GM19324 (cell line): ENCODE measurements at regions not wholly inside any gene's neighbourhood (a gene's known extent, or its start where the extent isn't known, plus 50 kb on each side); places are given as distances from the start of the nearest gene placed in this dataset.
"Not testable (repeated sequence)": the region's sequence is repeated elsewhere in the genome, so short reads cannot be mapped to it uniquely, and the experiment has no call there.

Experiments
- ATAC-seq: cut with Tn5 transposase; IDR thresholded peaks from one replicate; pipeline ENCODE4 v1.9.1; 2021; ENCODE audit warnings: mild to moderate bottlenecking, moderate library complexity; ENCODE audit not compliant: unreplicated experiment, low FRiP score

GRCh38 chr13:33410619-33411018, 125.1 kb upstream of the STARD13 start:
- ATAC-seq, result no peak

GRCh38 chr13:33411312-33411711, 125.8 kb upstream of the STARD13 start:
- ATAC-seq, result no peak

DNA sequence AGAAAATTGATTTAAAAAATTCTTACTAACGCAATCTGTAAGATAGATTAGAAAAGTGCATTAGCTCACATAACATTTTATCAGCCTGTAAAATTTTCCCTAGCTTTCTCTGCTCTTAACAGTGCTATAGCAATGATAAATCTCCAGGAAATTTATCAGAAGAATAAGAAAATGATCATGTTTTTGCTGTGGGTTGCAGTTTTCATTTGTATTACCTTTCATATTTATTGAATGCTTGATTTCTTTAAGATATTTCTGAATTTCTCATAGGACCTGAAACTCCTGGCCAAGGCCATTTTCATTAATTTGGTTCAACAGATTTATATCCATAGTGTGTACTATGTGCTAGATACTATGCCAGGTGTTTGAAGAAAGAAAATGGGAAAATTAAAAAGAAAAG, 130.3 kb upstream of the STARD13 start:
- no peak for ATAC-seq

GRCh38 chr13:33418224-33418953, 132.8 kb upstream of the STARD13 start:
- ATAC-seq, result not testable (repeated sequence)

DNA sequence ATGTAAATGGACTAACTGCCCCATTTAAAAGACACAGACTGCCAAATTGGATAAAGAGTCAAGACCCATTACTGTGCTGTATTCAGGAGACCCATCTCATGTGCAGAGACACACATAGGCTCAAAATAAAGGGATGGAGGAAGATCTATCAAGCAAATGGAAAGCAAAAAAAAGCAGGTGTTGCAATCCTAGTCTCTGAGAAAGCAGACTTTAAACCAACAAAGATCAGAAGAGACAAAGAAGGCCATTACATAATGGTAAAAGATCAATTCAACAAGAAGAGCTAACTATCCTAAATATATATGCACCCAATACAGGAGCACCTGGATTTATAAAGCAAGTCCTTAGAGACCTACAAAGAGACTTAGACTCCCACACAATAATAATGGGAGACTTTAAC, 134.6 kb upstream of the STARD13 start:
- not testable (repeated sequence) for ATAC-seq

DNA sequence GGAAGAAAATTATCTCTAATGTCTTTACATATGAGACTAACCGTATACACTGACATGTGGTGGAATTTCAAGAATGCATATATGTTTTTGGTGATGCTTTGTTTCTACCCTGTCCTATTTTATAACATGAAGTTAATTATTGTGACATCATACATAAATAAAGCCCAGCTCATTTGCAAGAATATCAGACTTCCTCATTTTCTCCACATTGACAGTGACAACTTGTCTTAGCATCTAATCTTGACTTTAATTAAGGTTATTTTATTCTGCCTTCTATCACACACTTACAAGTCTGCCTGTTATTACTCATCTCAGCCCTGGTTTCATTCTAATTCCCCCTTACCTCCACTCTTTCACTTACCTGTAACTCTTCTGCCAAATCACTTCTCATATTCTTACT, 140.6 kb upstream of the STARD13 start:
- no peak for ATAC-seq

- no peak for ATAC-seq
Measured at GRCh38 chr13:33433316-33433715, 147.8 kb upstream of the STARD13 start.

GRCh38 chr13:33434676-33435075, 149.1 kb upstream of the STARD13 start:
- no peak for ATAC-seq

DNA sequence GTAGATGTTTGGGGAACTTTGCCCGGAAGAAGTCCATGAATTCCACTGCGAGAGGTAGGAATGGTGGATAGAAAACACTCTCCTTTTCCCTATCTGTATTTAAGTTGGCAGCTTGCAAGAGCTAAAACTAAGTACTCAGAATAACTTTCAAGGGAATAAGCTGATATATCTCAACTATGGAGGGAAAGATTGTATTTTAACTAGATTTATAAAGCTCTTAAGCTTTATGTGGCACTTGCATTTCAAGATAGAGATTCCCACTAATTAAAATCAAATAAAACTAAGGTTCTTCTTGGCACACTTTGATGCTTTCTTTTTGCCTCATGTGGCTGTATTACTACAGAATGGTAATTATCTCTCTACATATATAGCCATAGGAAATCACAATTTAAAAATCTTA, 149.7 kb upstream of the STARD13 start:
- no peak for ATAC-seq

DNA sequence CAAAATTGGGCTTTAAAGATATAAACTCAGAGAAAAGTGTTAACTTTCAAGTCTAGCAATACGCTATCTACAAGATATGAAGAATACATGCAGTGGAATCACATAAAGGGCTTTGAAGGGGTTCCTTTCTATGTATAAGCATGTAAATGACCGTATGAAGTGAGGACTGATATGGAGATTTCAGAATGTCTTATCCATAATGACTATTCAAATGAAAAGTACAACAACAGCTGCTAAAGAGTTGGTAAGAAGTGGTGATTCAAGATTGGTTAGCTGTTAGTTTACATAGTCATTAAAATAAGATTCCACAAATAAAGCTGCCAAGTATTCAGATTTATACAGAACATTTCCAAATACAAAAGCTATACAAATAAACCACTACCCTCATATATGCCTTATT, 153.4 kb upstream of the STARD13 start:
- ATAC-seq, result no peak

DNA sequence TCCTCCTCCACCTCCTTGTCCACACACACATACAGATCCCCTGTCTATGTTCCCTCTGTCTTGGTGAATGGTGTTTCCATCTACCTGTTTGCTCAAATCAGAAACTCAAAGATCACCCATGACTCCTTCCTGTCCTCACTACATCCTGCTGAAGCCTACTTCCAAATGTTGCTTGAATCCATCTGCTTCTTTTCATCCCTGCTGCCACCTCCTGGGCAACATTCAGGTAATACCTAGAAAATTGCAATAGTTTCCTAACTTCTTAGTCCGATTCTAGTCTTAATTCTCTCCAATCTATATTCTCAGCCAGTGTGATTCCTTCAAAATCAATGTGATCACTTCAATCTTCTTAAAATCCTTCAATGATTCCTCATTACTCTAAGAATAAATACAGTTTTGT, 155.5 kb upstream of the STARD13 start:
- no peak for ATAC-seq

DNA sequence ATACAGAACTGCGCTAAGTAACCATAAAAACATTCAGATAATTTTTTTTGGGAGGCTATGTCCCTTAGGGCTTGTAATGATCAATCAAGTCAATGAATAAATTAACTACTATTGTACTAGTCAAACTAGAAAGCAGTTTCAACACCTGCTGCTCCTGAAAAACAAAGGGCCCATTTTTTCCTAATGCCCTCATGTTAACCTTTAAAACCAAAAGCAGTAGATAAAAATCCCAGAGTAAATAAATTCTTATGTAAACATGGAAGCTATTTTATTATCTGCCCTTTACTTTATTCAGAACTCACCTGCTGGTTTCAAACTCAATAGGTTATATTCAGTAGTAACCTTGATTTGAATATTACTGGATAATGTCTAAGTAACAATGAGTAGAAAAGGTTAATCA, 159.5 kb upstream of the STARD13 start:
- no peak for ATAC-seq

DNA sequence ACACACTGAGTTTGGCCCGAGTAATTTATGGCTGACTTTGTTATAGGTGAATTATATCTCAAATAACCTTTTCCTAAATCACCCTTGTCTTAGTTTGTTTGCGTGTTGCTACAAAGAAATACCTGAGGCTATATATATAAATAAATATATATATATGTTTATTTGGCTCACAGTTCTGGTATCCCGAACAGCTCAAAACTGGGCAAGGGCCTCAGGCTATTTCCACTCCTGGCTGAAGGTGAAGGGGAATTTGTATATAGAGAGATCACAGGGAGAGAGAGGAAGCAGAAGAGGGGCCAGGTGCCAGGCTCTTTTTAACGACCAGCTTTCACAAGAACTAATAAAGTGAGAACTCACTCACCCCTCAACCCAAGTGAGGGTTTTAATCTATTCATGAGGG, 159.9 kb upstream of the STARD13 start:
- no peak for ATAC-seq

GRCh38 chr13:33446821-33447725, 161.5 kb upstream of the STARD13 start:
- ATAC-seq, result no peak

DNA sequence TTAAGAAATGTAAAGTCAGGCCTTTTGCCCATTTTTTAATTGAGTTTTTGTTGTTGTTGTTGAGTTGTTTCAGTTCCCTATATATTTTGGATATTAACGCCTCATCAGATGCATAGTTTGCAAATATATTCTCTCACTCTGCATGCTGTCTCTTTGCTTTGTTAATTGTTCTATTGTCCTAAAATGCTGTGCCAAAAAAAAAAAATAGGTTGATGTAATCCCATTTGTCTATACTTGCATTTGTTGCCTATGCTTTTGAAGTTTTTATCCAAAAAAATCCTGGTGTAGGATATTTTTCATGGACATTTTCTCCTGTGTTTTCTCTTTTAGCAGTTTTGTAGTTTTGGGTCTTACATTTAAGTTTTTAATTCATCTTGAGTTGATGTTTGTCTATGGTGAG, 163.3 kb upstream of the STARD13 start:
- ATAC-seq, result no peak

DNA sequence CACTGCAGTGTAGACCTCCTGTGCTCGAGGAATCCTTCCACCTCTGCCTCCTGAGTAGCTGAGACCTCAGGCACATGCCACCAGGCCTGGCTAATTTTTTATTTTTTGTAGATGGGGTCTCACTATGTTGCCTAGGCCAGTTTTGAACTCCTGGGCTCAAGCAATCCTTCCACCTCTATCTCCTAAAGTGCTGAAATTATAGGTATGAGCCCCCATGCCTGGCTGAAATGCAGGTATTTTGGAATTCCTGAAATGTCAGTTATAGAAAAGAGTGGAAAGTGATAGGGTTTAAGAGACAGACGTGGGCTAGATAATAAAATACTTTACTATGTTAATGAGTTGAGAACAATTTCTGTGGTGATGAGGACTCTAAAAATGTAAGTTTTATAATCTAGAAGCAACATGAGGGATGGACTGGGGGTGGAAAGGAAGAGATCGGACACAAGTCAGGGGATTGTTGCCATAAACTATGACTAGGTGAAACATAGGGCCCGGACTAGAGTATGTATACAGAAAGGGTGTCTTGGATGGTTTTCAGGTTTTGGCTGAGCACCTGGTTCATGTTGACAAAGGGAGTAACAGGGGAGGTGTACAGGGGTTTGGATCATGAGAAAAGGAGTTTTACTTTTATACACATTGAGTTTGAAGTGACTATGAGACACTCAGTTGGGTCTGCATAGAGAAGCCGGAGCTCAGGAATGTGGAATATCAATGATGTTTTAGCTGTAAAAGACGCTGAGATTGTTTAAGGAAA, 165.6 kb upstream of the STARD13 start:
- no peak for ATAC-seq

GRCh38 chr13:33452873-33453517, 167.4 kb upstream of the STARD13 start:
- no peak for ATAC-seq

DNA sequence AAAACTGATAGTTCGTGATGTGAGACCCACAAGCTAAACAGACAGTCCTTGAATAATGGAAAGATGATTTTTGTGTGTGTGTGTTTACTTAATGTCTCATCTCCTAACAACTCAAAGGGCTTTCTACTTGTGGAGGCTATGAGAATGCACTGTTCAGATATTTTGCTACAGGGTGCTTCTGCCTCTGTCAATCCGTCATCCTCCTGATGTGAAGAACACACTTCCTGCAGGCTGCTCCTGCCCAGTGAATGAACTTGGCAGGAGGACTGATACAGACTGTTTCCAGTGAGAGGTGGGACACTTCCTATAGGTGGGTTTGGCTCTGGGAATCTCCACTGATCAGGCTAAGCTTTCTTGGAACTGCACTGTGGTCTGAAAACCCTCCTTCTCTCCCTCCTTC, 168.4 kb upstream of the STARD13 start:
- no peak for ATAC-seq

DNA sequence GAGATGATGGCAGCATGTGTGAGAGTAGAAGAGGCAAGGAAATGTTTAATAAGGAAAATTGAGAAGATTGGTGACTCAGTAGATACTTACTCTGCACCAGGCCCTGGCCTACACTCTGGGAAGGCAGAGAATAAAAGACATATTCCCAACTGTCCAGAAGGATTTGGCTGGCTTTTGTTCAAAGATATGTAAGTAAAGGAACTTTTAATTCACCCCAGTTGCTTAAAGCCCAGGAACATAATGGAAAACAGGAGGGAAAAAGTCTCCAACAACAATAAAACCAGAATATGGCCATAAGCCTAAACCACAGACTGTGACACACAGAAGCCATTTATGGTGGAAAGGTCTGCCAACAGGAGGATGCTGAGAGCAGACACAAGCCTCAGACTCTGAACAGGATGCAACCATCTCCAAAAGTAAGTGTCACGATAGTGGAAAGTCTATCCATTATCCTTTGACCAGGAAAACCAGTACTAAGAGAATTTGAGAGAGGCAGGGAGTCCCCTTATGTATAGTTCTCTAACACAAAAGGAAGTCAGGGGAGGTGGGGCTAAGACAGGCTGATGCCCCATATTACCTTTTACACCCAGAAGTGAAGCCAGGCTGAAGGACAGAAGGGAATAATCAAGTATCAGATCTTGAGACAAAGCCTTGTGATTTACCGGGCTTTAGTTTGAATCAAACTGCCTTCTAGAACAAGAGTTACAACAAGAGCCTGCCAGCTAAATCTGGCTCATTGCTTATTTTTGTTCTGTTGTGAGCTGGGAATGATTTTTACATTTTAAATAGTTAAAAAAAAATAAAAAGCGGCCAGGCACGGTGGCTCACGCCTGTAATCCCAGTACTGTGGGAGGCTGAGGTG, 169.5 kb upstream of the STARD13 start:
- no peak for ATAC-seq

GRCh38 chr13:33459702-33460101, 174.1 kb upstream of the STARD13 start:
- ATAC-seq, result no peak
